Activated B cell treated with CpG ODN at 0.5 μM for 24 hours (primary cell): ENCODE measurements at regions not wholly inside any gene's neighbourhood (a gene's known extent, or its start where the extent isn't known, plus 50 kb on each side); places are given as distances from the start of the nearest gene placed in this dataset.

Source experiments
- ATAC-seq: fragments of 200-7000 bp; cut with Tn5 transposase; one replicate; pipeline ENCODE4 v1.10.0; 2021; ENCODE audit warnings: low read depth, mild to moderate bottlenecking, moderate library complexity
- CTCF ChIA-PET: fragments of 350-600 bp; sonication (Branson Sonifier 250); formaldehyde crosslinking; loops from one replicate; lab custom pipeline; 2021; ENCODE audit warnings: antibody characterized with exemption; lab: Charles Lee
- POLR2A ChIA-PET: fragments of 350-600 bp; sonication (Branson Sonifier 250); formaldehyde crosslinking; loops from one replicate; lab custom pipeline; 2021; ENCODE audit warnings: antibody characterized with exemption; lab: Charles Lee
- DNase-seq: peaks from one replicate; pipeline ENCODE4 v3.0.0; 2022
- H3K27ac Mint-ChIP-seq: one replicate; pipeline ENCODE4 v1.8.0; 2020; ENCODE audit warnings: mixed read lengths
- H3K27me3 Mint-ChIP-seq: one replicate; pipeline ENCODE4 v1.8.0; 2021; ENCODE audit warnings: mixed read lengths
- H3K36me3 Mint-ChIP-seq: one replicate; pipeline ENCODE4 v1.8.0; 2021; ENCODE audit warnings: low read depth, mixed read lengths
- H3K4me1 Mint-ChIP-seq: one replicate; pipeline ENCODE4 v1.8.0; 2021; ENCODE audit warnings: mixed read lengths
- H3K4me3 Mint-ChIP-seq: one replicate; pipeline ENCODE4 v1.8.0; 2020; ENCODE audit warnings: mild to moderate bottlenecking, mixed read lengths
- H3K9me3 Mint-ChIP-seq: one replicate; pipeline ENCODE4 v1.8.0; 2020; ENCODE audit warnings: mixed read lengths
- intact Hi-C: fragments of 100-400 bp; cut with micrococcal nuclease; formaldehyde crosslinking; loops from one replicate; pipeline ENCODE4 v1.15.1; 2024
- TF ChIP-seq, protein P1 (sequence below): fragments of 200-600 bp; IDR thresholded peaks from one replicate; pipeline ENCODE4 v1.8.0; 2022; ENCODE audit warnings: antibody characterized with exemption, mild to moderate bottlenecking

- CTCF ChIA-PET, result interaction anchor here (1.9 kb wide), 1 partner anchor 15 kb away, joined by 7 read pairs; no protein-coding TSS in a partner anchor
- DNase-seq (no peak), ATAC-seq (peak; percentile 34)
- POLR2A ChIA-PET, result no interaction called here
- no peak overlapping the region for H3K4me3 Mint-ChIP-seq
- intact Hi-C loops, result no loop called here
- H3K27me3 Mint-ChIP-seq, result no peaks in the 10 kb centered on the region
- H3K36me3 Mint-ChIP-seq, result no peaks in the 10 kb centered on the region
- no peaks in the 10 kb centered on the region for H3K9me3 Mint-ChIP-seq
- H3K27ac Mint-ChIP-seq, result no peak overlapping the region
- H3K4me1 Mint-ChIP-seq, result no peaks in the 10 kb centered on the region
- TF ChIP-seq, protein P1, sequence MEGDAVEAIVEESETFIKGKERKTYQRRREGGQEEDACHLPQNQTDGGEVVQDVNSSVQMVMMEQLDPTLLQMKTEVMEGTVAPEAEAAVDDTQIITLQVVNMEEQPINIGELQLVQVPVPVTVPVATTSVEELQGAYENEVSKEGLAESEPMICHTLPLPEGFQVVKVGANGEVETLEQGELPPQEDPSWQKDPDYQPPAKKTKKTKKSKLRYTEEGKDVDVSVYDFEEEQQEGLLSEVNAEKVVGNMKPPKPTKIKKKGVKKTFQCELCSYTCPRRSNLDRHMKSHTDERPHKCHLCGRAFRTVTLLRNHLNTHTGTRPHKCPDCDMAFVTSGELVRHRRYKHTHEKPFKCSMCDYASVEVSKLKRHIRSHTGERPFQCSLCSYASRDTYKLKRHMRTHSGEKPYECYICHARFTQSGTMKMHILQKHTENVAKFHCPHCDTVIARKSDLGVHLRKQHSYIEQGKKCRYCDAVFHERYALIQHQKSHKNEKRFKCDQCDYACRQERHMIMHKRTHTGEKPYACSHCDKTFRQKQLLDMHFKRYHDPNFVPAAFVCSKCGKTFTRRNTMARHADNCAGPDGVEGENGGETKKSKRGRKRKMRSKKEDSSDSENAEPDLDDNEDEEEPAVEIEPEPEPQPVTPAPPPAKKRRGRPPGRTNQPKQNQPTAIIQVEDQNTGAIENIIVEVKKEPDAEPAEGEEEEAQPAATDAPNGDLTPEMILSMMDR, result no peak
Measured at GRCh38 chr3:59559721-59560435, 510.1 kb upstream of the CFAP20DC start.

GRCh38 chr3:59558906-59559720 lies 509.3 kb upstream of the CFAP20DC start:
- POLR2A ChIA-PET, result no interaction called here
- Mint-ChIP-seq H3K27me3 (no peaks in the 10 kb centered on the region), H3K9me3 (no peaks in the 10 kb centered on the region), H3K4me1 (no peaks in the 10 kb centered on the region), H3K36me3 (no peaks in the 10 kb centered on the region), H3K4me3 (no peak overlapping the region), H3K27ac (no peak overlapping the region)
- ATAC-seq (no peak), DNase-seq (no peak)
- intact Hi-C loops, result no loop called here
- CTCF ChIA-PET, result interaction anchor here (1.9 kb wide), 1 partner anchor 16 kb away, joined by 7 read pairs; no protein-coding TSS in a partner anchor
- TF ChIP-seq, protein P1, result no peak

DNA sequence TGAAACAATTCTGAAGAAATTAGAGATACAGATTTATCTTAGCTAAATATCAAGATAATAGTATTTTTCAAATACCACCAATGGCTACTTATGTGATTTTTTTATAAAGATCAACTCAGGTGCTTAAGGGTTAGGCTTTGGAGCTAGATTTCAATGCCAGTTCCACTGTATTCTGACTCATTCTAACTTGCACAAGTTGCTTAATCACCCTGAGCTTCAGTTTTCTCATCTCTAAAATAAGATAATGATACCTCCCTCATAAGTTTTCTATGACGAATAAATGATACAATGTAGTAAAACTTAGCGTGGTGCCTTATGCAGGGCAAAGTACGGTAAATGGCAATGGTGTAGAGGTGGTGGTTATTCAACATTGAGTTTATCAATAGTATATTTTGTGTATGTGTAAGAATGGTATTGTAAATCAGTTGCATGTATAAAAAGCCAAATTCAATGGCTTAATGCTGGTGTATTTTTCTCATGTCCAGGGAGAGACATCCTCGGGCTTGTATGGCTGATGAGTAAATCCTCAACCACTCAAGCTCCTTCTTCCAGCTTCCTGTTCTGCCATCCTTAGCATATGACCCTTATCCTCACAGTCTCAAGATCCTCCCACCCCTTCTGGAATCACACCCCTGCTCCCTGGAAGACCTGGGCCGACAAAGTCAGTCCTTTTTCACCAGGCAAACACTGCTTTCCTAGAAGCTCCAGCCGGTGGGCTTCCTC lies 505.9 kb upstream of the CFAP20DC start:
- no peaks in the 10 kb centered on the region for H3K27me3 Mint-ChIP-seq
- intact Hi-C loops, result no loop called here

DNA sequence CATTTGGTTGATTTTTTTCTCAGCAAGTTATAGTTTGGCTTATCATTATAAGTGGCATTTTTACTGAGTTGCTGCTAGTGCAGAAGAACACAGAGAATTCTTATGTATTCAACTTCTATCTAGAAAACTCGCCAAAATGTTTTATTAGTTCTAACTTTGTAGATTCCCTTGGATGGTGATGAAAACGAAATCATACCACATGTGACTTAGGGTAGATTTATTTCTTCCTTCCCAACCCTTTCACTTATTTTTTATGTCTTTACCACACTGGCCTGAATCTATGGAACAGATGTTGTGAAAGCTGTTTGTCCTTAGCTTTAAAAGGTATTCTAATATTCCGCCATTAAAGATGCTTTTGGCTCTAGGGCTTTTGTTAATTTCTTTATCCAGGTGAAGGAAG lies 503.3 kb upstream of the CFAP20DC start:
- Mint-ChIP-seq H3K36me3 (no peaks in the 10 kb centered on the region), H3K27ac (no peak overlapping the region), H3K4me3 (no peak overlapping the region), H3K4me1 (no peaks in the 10 kb centered on the region), H3K9me3 (no peaks in the 10 kb centered on the region), H3K27me3 (no peaks in the 10 kb centered on the region)
- CTCF ChIA-PET, result no interaction called here
- intact Hi-C loops, result no loop called here
- no peak for ATAC-seq
- DNase-seq, result no peak
- TF ChIP-seq, protein P1, result no peak
- POLR2A ChIA-PET, result no interaction called here

More for the DNA sequence above, 505.9 kb upstream of the CFAP20DC start:
- H3K9me3 Mint-ChIP-seq, result no peaks in the 10 kb centered on the region
- no peak overlapping the region for H3K4me3 Mint-ChIP-seq
- H3K4me1 Mint-ChIP-seq, result no peaks in the 10 kb centered on the region
- DNase-seq, result no peak
- ChIA-PET POLR2A (no interaction called here), CTCF (interaction anchor here (1.1 kb wide), 1 partner anchor 20 kb away, joined by 3 read pairs; no protein-coding TSS in a partner anchor)
- no peak for ATAC-seq
- no peak overlapping the region for H3K27ac Mint-ChIP-seq
- H3K36me3 Mint-ChIP-seq, result no peaks in the 10 kb centered on the region
- TF ChIP-seq, protein P1, result no peak
